Smooth muscle cell (in vitro differentiated cells): ENCODE measurements at regions not wholly inside any gene's neighbourhood (a gene's known extent, or its start where the extent isn't known, plus 50 kb on each side); places are given as distances from the start of the nearest gene placed in this dataset.

ENCODE experiments used
- DNase-seq: peaks from one replicate; lab custom pipeline; 2025; ENCODE audit not compliant: unreplicated experiment; lab: John Stamatoyannopoulos, UW
- H2AFZ ChIP-seq: fragments of 200-600 bp; sonication (generic); 2 replicates; pipeline ENCODE4 v1.6.0; 2016; ENCODE audit warnings: antibody characterized with exemption, low read depth, mild to moderate bottlenecking
- H3F3A ChIP-seq: fragments of 200-600 bp; sonication (generic); 2 replicates; pipeline ENCODE4 v1.6.0; 2017; ENCODE audit warnings: antibody characterized with exemption, low read depth
- H3K27ac ChIP-seq: fragments of 200-600 bp; sonication (generic); 2 replicates; pipeline ENCODE4 v1.5.1; 2016; ENCODE audit warnings: low read depth, mild to moderate bottlenecking
- H3K27me3 ChIP-seq: fragments of 200-600 bp; sonication (generic); 2 replicates; pipeline ENCODE4 v1.6.1; 2016; ENCODE audit warnings: low read depth, mild to moderate bottlenecking
- H3K36me3 ChIP-seq: fragments of 200-600 bp; sonication (generic); 2 replicates; pipeline ENCODE4 v1.5.1; 2016; ENCODE audit warnings: low read depth
- H3K4me1 ChIP-seq: fragments of 200-600 bp; sonication (generic); 2 replicates; pipeline ENCODE4 v1.5.1; 2016; ENCODE audit warnings: low read depth
- H3K4me2 ChIP-seq: fragments of 200-600 bp; sonication (generic); 2 replicates; pipeline ENCODE4 v1.6.0; 2016; ENCODE audit warnings: mild to moderate bottlenecking
- H3K4me3 ChIP-seq: fragments of 200-600 bp; sonication (generic); 2 replicates; pipeline ENCODE4 v1.5.1; 2016; ENCODE audit warnings: mild to moderate bottlenecking
- H3K79me2 ChIP-seq: fragments of 200-600 bp; sonication (generic); 2 replicates; pipeline ENCODE4 v1.6.0; 2016; ENCODE audit warnings: low read depth, mild to moderate bottlenecking
- H3K9ac ChIP-seq: fragments of 200-600 bp; sonication (generic); 2 replicates; pipeline ENCODE4 v1.6.0; 2016; ENCODE audit warnings: low read depth
- H3K9me3 ChIP-seq: fragments of 200-600 bp; sonication (generic); replicated peaks from 2 replicates; pipeline ENCODE4 v1.5.1; 2016; ENCODE audit warnings: low read depth
- H4K20me1 ChIP-seq: fragments of 200-600 bp; sonication (generic); 2 replicates; pipeline ENCODE4 v1.6.0; 2016; ENCODE audit warnings: low read depth
- WGBS: methylation state at CpG from one replicate; pipeline ENCODE4 v1.1.7; 2016; ENCODE audit warnings: low lambda C conversion rate; 5-methylcytosine and 5-hydroxymethylcytosine counted together
- TF ChIP-seq, protein P1 (sequence below): fragments of 200-600 bp; sonication (generic); IDR thresholded peaks from 2 replicates; pipeline ENCODE4 v1.5.1; 2017; ENCODE audit warnings: borderline replicate concordance, mild to moderate bottlenecking, antibody characterized with exemption; ENCODE audit not compliant: insufficient read depth, poor library complexity, severe bottlenecking

DNA sequence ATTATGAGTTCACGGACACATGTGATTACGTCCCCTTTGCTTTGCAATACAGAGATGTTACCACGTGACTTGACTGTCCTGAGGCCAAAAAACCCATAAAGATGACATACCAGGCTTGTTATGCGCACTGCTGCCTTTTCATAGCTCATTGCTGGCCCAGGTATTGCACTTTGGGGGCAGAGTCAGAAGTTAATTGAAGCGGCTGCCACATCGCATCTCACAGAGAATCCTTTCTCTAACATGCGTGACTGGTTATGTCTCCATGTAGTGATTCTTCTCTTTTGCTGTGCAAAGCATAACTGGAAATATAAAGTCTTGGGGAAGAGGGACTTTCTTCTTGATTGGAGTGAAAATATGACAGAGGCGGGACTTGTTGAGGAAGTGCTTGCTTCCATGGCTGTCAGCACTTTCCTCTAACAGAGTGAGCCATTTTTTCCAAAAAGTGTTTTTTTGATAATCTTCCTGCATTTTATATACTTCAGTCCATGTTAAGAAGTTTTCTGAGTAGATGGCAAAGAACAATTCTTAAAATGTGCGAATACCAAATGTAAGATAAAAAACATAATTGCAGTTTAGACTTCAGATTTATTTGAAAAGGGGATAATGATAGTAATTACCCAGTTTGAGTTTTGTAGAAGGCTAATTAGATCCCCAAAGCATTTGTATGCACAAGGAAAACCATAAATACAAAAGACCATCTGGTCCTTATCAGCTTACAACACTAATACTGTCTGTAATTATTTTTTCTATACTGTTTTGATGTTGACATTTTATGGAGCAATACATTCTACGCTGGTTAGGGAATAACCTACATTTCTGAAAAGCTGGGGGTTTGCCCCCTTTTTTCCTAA is 324.6 kb upstream of the MTNR1B start:
- no peaks in the 10 kb centered on the region for H3F3A ChIP-seq
- no peaks in the 10 kb centered on the region for H3K79me2 ChIP-seq
- 91% methylated on average over 10 of the region's 10 CpGs for WGBS
- H3K9ac ChIP-seq, result no peak overlapping the region
- no peak overlapping the region for H3K27ac ChIP-seq
- H3K9me3 ChIP-seq, result no peaks in the 10 kb centered on the region
- TF ChIP-seq, protein P1, sequence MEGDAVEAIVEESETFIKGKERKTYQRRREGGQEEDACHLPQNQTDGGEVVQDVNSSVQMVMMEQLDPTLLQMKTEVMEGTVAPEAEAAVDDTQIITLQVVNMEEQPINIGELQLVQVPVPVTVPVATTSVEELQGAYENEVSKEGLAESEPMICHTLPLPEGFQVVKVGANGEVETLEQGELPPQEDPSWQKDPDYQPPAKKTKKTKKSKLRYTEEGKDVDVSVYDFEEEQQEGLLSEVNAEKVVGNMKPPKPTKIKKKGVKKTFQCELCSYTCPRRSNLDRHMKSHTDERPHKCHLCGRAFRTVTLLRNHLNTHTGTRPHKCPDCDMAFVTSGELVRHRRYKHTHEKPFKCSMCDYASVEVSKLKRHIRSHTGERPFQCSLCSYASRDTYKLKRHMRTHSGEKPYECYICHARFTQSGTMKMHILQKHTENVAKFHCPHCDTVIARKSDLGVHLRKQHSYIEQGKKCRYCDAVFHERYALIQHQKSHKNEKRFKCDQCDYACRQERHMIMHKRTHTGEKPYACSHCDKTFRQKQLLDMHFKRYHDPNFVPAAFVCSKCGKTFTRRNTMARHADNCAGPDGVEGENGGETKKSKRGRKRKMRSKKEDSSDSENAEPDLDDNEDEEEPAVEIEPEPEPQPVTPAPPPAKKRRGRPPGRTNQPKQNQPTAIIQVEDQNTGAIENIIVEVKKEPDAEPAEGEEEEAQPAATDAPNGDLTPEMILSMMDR, result no peak
- no peaks in the 10 kb centered on the region for H3K27me3 ChIP-seq
- no peaks in the 10 kb centered on the region for H3K36me3 ChIP-seq
- no peaks in the 10 kb centered on the region for H4K20me1 ChIP-seq
- H3K4me2 ChIP-seq, result no peak overlapping the region
- no peak for DNase-seq
- no peaks in the 10 kb centered on the region for H3K4me1 ChIP-seq
- H3K4me3 ChIP-seq, result no peak overlapping the region
- no peak overlapping the region for H2AFZ ChIP-seq

DNA sequence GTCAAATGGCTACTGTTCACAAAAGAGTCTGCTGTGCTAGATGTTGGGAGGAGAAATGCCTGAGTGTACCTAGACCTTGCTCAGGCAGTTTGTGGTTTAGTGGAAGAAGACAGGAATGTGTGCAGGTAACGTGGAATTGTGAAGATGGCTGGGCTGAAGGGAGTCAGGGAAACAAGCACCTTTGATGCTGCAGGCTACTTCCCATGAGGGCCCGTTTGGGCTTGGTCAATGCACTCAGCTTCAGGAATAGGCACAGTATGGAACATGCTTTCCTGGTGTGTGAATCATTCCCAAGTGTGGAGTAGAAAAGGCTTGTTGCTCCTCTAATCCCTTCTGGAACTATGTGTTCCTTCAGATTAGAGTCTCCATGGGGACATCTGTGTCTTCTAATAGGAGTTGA is 318.3 kb upstream of the MTNR1B start:
- H3K27me3 ChIP-seq, result no peaks in the 10 kb centered on the region
- 64% methylated on average over 2 of the region's 2 CpGs for WGBS
- no peaks in the 10 kb centered on the region for H3K9me3 ChIP-seq
- DNase-seq, result no peak
- no peak overlapping the region for H2AFZ ChIP-seq
- H3K9ac ChIP-seq, result no peak overlapping the region
- H3K4me2 ChIP-seq, result no peak overlapping the region
- H3K4me3 ChIP-seq, result no peak overlapping the region
- no peak overlapping the region for H3K27ac ChIP-seq
- no peaks in the 10 kb centered on the region for H3K79me2 ChIP-seq
- no peaks in the 10 kb centered on the region for H4K20me1 ChIP-seq
- no peaks in the 10 kb centered on the region for H3K36me3 ChIP-seq
- H3F3A ChIP-seq, result no peaks in the 10 kb centered on the region
- no peaks in the 10 kb centered on the region for H3K4me1 ChIP-seq
- TF ChIP-seq, protein P1, result no peak

DNA sequence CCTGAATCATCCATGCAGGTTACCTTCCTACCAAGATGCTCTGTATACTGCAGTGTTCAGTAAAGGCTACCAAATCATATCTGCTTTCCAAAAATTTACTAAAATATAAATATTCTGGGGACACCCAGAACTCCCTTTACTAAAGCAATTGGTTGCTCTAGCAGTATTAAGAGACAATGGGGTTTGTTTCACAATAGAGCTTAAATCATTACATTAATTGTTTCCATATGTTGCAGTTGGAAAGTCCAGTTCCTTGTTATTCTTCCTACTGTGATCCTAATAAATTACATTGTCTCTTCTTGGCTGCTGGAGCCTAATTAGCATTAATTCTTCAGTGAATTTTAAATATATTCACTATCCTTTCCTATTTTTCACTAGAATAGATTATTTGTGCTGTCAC is 316.0 kb upstream of the MTNR1B start:
- Histone ChIP-seq H3K36me3 (no peaks in the 10 kb centered on the region), H3K27ac (no peak overlapping the region), H3K9ac (no peak overlapping the region), H3K4me2 (no peak overlapping the region), H3K4me1 (no peaks in the 10 kb centered on the region), H3K27me3 (no peaks in the 10 kb centered on the region), H3K79me2 (no peaks in the 10 kb centered on the region), H4K20me1 (no peaks in the 10 kb centered on the region), H3F3A (no peaks in the 10 kb centered on the region), H3K9me3 (no peaks in the 10 kb centered on the region), H2AFZ (no peak overlapping the region), H3K4me3 (no peak overlapping the region)
- TF ChIP-seq, protein P1, result no peak
- DNase-seq, result no peak

DNA sequence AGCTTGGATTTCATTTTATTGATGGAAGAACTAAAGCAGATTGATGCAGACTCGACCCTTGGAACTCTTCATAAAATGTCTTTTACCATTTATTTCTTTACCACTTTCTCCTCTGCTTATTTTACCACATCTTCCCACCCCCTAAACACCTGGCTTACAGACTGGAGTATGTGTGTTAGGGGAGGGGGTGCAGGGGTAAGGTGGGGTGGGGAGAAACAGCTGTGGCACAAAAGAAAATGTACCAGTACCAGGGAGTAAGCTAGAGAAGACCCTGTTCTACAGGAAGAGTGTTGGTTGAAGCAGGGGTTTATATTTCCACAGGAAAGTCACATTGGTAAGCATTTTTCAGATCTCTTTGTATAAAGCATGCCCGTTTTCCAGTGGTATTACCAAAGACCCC is 312.7 kb upstream of the MTNR1B start:
- no peak overlapping the region for H3K9ac ChIP-seq
- no peaks in the 10 kb centered on the region for H3K27me3 ChIP-seq
- H3F3A ChIP-seq, result no peaks in the 10 kb centered on the region
- no peaks in the 10 kb centered on the region for H3K36me3 ChIP-seq
- no peaks in the 10 kb centered on the region for H3K79me2 ChIP-seq
- no peak overlapping the region for H2AFZ ChIP-seq
- H3K4me1 ChIP-seq, result no peaks in the 10 kb centered on the region
- no peak overlapping the region for H3K27ac ChIP-seq
- no peak overlapping the region for H3K4me3 ChIP-seq
- DNase-seq, result no peak
- H3K9me3 ChIP-seq, result no peaks in the 10 kb centered on the region
- 85% methylated on average over 2 of the region's 2 CpGs for WGBS
- TF ChIP-seq, protein P1, result no peak
- no peak overlapping the region for H3K4me2 ChIP-seq
- no peaks in the 10 kb centered on the region for H4K20me1 ChIP-seq
